GM18867 (cell line): ENCODE measurements at regions not wholly inside any gene's neighbourhood (a gene's known extent, or its start where the extent isn't known, plus 50 kb on each side); places are given as distances from the start of the nearest gene placed in this dataset.
A peak's percentile ranks its signal among the peaks of the same experiment; 100 is the strongest.

Source experiments
- ATAC-seq: cut with Tn5 transposase; IDR thresholded peaks from one replicate; pipeline ENCODE4 v1.9.1; 2021; ENCODE audit warnings: mild to moderate bottlenecking, moderate library complexity; ENCODE audit not compliant: unreplicated experiment

- peak; percentile 19 for ATAC-seq
Measured at GRCh38 chr6:2542101-2542857, 208.4 kb downstream of the MYLK4 start.

GRCh38 chr6:2536451-2536850, 214.3 kb downstream of the MYLK4 start:
- ATAC-seq = no peak

GRCh38 chr6:2535506-2535905, 215.2 kb downstream of the MYLK4 start:
- no peak for ATAC-seq

- no peak for ATAC-seq
Measured at GRCh38 chr6:2534406-2535042, 216.2 kb downstream of the MYLK4 start.

- ATAC-seq = no peak
Measured at GRCh38 chr6:2531426-2532215, 219.1 kb downstream of the MYLK4 start.

GRCh38 chr6:2529211-2529719, 221.5 kb downstream of the MYLK4 start:
- ATAC-seq = no peak

- no peak for ATAC-seq
Measured at GRCh38 chr6:2528156-2528555, 222.6 kb downstream of the MYLK4 start.

GRCh38 chr6:2526766-2527165, 224.0 kb downstream of the MYLK4 start:
- no peak for ATAC-seq

- ATAC-seq = no peak
Measured at GRCh38 chr6:2524090-2524489, 226.6 kb downstream of the MYLK4 start.

GRCh38 chr6:2523061-2523460, 227.7 kb downstream of the MYLK4 start:
- no peak for ATAC-seq

- ATAC-seq = no peak
Measured at GRCh38 chr6:2522521-2522920, 228.2 kb downstream of the MYLK4 start.

- no peak for ATAC-seq
Measured at GRCh38 chr6:2517855-2518473, 232.8 kb downstream of the MYLK4 start.

- ATAC-seq = no peak
Measured at GRCh38 chr6:2517401-2517800, 233.3 kb downstream of the MYLK4 start.

- no peak for ATAC-seq
Measured at GRCh38 chr6:2516059-2516458, 234.7 kb downstream of the MYLK4 start.

GRCh38 chr6:2514965-2515543, 235.7 kb downstream of the MYLK4 start:
- ATAC-seq = no peak

GRCh38 chr6:2512802-2513201, 237.9 kb downstream of the MYLK4 start:
- ATAC-seq = no peak

GRCh38 chr6:2510316-2510715, 240.4 kb downstream of the MYLK4 start:
- no peak for ATAC-seq

GRCh38 chr6:2509711-2510110, 241.0 kb downstream of the MYLK4 start:
- ATAC-seq = no peak

GRCh38 chr6:2508071-2508470, 242.7 kb downstream of the MYLK4 start:
- no peak for ATAC-seq

- ATAC-seq = no peak
Measured at GRCh38 chr6:2507521-2508037, 243.1 kb downstream of the MYLK4 start.

- no peak for ATAC-seq
Measured at GRCh38 chr6:2507016-2507415, 243.7 kb downstream of the MYLK4 start.
